ENCODE measurements at regions not wholly inside any gene's neighbourhood (a gene's known extent, or its start where the extent isn't known, plus 50 kb on each side); places are given as distances from the start of the nearest gene placed in this dataset.

GRCh38 chr4:77375866-77376607, 219.0 kb downstream of the CCNG2 start:
- DNase-seq, result no peak

DNA sequence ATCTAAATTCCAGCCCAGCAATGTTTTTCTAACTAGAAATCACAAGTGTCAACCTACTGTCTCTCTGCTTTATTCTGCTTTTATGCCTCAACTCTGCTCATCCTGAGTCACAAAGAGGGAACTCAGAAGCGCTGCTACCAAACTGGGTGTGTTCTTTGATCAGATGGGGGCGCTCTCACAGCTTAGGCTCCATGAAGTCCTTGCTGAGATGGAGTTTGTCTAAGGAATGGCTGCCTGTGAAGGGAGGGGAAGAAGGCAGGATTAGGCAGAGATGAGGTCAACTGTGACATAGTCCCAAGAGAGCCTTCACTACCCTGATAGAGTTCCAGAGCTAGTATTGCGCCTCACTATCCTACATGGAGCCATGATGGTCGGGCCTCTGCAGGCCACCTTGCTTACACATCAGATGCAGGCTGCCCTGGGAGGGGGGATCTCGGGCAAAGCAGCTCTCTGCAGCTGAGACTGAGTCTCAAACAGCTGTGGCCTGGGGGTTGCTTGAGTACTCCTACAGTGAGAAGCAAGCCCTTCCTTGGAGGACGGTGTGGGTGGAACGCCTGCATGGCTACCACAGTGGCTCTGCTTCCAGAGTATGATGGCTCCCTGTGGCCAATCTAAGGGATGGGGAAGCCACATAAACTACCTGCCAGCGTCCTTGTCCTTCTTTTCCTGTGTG, 219.9 kb downstream of the CCNG2 start:
- no peak for DNase-seq

GRCh38 chr4:77384094-77384493, 221.5 kb upstream of the CXCL13 start:
- DNase-seq, result no peak

DNA sequence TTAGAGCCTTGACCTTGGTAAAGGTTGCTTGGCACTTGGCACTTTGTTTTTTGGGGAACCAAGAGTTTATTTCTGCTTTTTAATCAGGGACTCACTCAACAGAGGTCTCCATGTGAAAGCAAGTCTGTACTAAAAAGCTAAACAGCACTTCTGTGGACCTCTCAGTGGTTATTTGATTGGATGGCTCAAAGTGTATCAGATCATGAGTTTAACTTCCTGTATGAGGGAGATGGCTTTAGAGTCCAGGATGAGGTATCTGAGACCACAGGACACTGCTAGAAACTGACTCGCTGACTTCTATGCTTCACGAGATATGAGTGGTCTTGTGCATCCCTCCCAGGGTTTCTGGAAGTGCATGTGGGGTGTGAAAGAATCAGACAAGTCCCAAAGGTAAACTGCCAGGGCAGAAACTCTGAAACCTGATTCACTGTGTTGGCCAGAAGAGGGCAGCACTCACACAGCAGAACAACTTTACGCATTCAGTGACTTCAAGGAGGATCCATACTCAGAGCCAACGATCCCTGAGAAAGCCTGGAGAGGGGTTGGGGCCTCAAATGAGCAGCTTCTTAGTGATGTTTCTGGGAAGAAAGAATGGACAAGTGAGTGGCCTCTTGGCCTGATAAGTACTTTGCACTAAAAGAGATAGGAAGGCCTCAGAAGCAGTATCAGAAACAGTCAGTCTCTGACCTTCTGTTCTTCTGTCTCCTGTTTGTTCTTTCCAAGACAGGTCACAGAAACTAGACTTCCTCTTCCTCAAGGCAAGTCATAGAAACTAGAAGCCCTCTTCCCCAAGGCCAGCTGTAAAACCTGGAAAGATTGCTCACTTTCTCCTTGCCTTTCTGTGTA, 220.3 kb upstream of the CXCL13 start:
- peak; percentile 39 for DNase-seq

DNA sequence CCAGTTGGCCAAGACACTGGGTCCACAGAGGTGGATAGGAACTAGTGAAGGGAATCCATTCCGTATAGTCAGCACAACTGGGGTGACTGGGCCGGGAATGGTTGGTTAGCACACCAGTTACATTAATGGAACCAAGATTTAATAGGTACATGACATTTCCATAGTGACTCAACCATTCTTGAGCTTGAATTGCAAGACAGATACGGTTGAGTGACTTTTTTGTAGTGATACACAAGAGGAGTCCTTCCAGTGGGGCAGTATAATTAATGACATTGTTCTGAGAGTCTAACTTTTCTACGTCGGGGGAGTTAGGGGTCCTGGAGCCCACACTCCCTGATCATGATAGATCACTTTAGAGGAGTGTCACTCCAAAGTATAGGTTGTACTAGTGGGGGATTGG, 211.6 kb upstream of the CXCL13 start:
- DNase-seq, result no peak

GRCh38 chr4:77395481-77395880, 210.1 kb upstream of the CXCL13 start:
- no peak for DNase-seq

DNA sequence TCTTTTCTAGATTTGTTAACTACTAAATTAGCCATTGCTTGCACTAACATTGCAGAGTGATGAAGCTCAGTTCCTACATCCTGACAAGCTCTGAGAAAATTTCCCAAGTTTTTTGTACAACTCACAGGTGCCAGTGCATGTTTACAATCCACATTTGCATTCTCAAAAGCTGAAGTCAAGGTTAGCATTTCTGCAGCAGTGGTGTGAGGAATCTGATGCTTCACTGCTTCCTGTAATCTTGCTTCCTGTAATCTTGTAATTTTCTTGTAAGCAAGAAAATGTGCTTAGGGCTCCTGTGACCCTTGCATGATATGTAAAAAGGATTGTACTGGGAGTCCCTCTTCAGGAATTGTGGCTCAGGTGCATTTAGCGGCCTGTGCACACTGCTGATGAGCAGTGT, 207.4 kb upstream of the CXCL13 start:
- no peak for DNase-seq

DNA sequence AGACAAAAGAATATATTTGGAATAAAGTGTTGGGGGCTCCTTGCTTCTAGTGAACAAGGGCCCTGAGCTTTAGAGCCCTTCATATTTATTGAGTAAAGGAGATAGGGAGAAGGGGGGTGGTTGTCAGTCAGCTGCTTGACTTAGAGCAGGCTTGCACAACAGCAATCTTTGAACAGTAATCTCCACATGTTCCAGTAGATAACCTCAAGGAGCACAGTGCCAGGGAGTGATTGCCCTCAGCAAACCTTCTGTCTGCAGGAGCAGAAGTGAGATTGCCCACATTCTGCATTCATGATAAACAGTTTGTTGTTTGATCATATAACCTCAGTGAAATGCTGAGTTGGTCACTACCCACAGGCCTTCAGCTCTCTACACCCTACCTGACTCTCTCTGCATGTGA, 205.8 kb upstream of the CXCL13 start:
- no peak for DNase-seq

DNA sequence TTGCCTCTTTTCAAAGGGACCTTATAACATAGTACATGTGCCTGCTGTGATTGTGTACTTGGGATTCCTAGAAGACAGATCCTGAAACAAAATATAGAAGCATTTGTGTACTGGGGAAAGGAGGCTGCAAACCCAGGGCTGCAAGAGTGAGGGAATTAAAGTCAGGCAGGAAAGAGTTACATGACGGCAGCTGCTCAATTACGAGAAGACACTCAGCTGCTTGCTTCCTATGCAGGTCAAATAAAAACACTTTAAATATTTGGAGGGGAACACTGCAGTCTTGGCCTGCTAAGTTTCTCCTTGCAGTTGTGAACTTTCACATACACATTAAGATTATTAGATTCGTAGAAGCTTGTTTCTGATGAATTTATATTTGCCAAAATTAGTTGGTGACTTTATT, 191.9 kb upstream of the CXCL13 start:
- DNase-seq, result no peak

DNA sequence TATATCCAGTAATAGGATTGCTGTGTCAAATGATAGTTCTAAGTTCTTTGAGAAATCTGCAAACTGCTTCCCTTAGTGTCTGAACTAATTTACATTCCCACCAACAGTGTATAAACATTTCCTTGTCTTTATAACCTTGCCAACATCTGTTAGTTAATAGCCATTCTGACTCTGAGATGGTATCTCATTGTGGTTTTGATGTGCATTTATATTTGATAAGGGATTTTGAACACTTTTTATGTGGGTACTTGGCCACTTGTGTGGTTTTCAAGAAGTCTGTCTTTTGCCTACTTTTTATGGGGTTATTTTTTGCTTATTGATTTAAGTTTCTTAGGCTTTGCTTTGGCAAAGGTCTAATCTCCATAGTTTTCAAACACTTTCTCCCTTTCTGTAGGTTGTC, 189.9 kb upstream of the CXCL13 start:
- no peak for DNase-seq

- DNase-seq, result no peak
These were observed 187.3 kb upstream of the CXCL13 start for GRCh38 chr4:77418333-77418732.

GRCh38 chr4:77430847-77431246, 174.8 kb upstream of the CXCL13 start:
- no peak for DNase-seq

DNA sequence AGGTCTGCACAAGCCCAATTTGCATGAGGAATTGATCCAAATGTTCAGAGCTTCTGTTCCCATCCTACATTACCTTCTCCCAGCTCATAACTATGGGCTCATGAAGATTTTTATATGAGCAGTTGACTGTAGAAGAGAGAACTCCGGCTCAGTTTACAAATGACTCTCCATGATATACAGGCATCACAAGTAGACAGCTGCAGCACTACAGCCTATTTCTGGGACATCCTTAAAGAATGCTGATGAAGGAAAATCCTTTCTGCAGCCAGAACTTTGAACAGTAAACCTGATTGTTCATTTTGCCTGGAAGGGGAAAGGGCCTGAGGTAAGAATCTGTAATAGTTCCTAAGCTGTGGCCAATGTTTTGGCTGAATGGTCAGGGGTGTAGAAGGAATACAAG, 174.1 kb upstream of the CXCL13 start:
- no peak for DNase-seq

GRCh38 chr4:77432717-77433417, 172.8 kb upstream of the CXCL13 start:
- no peak for DNase-seq

GRCh38 chr4:77433418-77433733, 172.2 kb upstream of the CXCL13 start:
- no peak for DNase-seq

DNA sequence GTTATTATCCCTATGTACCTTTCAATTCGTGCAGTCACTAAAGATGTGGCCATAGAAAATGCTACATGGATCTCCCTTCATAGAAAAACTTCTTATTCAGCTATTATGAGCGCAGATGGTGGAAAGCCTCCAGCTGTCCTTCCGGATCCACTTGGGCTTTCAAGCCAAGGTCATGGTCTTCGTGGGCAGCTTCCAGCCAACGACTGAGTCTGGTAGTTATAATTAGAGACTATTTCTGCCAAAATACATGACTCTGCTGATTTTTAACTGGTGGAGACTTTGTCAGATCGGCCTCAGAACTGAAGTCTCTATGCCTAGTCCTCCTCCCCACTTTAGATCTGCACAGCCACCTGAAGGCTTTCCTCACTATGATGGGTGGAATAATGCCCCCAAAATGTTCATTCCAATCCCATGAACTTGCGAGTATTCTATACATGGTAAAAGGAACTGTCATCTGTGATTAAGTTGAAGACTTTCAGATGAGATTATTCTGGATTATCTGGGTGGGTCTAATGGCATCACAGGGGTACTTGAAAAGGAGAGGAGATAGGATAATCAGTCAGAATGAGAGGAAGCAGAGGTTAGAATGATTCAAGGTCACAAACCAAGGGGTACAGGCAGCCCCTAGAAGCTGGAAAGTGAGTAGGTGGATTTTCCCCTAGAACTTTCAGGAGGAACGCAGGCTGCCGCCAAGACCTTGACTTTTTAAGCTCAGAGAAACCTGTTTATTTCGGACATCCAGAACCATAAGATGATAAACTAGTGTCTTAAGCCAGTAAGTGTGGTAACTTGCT, 171.1 kb upstream of the CXCL13 start:
- DNase-seq, result no peak

- no peak for DNase-seq
These were observed 168.5 kb upstream of the CXCL13 start for GRCh38 chr4:77437079-77437478.

- DNase-seq, result no peak
These were observed 167.1 kb upstream of the CXCL13 start for GRCh38 chr4:77438549-77438948.

- DNase-seq, result no peak
These were observed 161.7 kb upstream of the CXCL13 start for GRCh38 chr4:77443941-77444340.

DNA sequence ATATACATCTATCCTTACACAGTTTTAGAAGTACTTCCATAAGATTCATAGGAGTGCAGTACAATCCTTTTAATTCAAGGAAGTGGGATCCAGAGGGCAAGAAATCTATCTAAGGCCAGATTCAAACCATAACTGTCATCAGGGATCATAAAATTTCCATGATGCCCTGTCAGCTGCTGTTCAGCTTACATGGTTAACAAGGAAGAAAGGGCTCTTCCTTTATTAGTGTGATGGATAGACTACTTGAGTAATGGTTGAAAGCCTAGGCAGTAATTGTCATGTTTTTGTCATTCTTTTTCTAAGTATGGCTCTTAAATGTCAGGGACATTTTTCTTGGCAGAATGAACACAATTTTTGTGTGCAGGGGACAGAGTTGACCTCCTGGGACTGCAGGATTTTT, 159.8 kb upstream of the CXCL13 start:
- no peak for DNase-seq

- no peak for DNase-seq
These were observed 159.0 kb upstream of the CXCL13 start for GRCh38 chr4:77446601-77447000.

DNA sequence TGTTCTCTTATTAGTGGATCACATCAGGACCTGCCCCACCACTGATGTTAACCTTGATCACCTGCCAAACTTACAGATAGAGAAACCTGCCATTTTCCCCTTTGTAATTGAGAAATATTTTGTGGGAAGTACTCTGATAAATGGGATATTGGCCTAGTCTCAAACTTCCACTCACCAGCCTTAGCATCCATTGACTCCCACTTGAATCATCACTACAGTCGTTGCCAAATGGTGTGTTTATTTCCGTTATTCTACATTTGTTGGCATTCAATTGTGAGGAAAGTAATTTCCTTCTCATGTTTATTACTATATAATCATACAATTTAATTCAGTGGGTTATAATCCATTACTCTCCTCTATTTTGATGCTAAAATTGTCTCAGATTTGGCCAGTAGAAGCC, 156.4 kb upstream of the CXCL13 start:
- DNase-seq, result no peak

- DNase-seq, result no peak
These were observed 155.6 kb upstream of the CXCL13 start for GRCh38 chr4:77450006-77450405.

Data from stimulated activated CD4-positive, alpha-beta T cell treated with anti-CD3 and anti-CD28 coated beads, Interleukin-12 subunit alpha, Interleukin-12 subunit beta, amount 100 ng/mL, for 4 hours (primary cell).